A549 (cell line): ENCODE measurements at regions not wholly inside any gene's neighbourhood (a gene's known extent, or its start where the extent isn't known, plus 50 kb on each side); places are given as distances from the start of the nearest gene placed in this dataset.

Experiments used
- CHD2 ChIP-seq: fragments of 150-350 bp; IDR thresholded peaks from 2 replicates; pipeline ENCODE4 v1.6.1; 2014; ENCODE audit warnings: low read length; ENCODE audit not compliant: partially characterized antibody
- EHMT2 ChIP-seq: fragments of 200-600 bp; sonication (generic); IDR thresholded peaks from 2 replicates; pipeline ENCODE4 v1.6.1; 2016; ENCODE audit warnings: antibody characterized with exemption, low read depth, mild to moderate bottlenecking, moderate library complexity
- TF ChIP-seq, protein P1 (sequence below): fragments of >200 bp; sonication (Bioruptor Twin); formaldehyde crosslinking; IDR thresholded peaks from 3 replicates; pipeline ENCODE4 v1.5.1; 2016

DNA sequence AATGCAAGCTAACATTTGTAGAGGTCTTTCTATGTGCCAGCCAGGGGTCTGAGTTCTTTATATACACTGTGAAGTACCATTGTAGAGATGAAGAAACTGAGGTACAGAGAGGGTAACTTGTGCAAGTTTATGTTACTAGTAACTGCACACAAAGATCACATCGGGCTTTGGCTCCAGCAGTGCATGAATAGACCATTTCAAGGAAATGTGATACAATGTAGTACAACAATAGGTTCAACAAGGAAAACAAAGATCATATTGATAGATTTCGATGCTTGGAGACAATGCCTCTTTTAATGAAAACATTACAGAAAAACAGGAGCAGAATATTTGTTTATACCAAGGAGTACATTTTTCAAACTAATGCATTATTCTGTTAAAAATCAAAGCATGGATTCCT is 115.3 kb downstream of the POLR2M start:
- TF ChIP-seq, protein P1, sequence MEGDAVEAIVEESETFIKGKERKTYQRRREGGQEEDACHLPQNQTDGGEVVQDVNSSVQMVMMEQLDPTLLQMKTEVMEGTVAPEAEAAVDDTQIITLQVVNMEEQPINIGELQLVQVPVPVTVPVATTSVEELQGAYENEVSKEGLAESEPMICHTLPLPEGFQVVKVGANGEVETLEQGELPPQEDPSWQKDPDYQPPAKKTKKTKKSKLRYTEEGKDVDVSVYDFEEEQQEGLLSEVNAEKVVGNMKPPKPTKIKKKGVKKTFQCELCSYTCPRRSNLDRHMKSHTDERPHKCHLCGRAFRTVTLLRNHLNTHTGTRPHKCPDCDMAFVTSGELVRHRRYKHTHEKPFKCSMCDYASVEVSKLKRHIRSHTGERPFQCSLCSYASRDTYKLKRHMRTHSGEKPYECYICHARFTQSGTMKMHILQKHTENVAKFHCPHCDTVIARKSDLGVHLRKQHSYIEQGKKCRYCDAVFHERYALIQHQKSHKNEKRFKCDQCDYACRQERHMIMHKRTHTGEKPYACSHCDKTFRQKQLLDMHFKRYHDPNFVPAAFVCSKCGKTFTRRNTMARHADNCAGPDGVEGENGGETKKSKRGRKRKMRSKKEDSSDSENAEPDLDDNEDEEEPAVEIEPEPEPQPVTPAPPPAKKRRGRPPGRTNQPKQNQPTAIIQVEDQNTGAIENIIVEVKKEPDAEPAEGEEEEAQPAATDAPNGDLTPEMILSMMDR: no peak
- TF ChIP-seq CHD2: no peak
- TF ChIP-seq EHMT2: no peak
